Fibroblast of villous mesenchyme (primary cell): ENCODE measurements at regions not wholly inside any gene's neighbourhood (a gene's known extent, or its start where the extent isn't known, plus 50 kb on each side); places are given as distances from the start of the nearest gene placed in this dataset.
"Not testable (repeated sequence)": the region's sequence is repeated elsewhere in the genome, so short reads cannot be mapped to it uniquely, and the experiment has no call there.

Experiments used
- DNase-seq: peaks from one replicate; pipeline ENCODE4 v3.0.0-alpha.2; 2010; ENCODE audit warnings: low read depth
- H3K4me3 ChIP-seq: 2 replicates; pipeline ENCODE4 v1.5.1; 2011; ENCODE audit warnings: low read depth, mild to moderate bottlenecking, low read length
- CTCF ChIP-seq: IDR thresholded peaks from 2 replicates; pipeline ENCODE4 v1.5.1; 2012; ENCODE audit warnings: low read depth, mild to moderate bottlenecking, low read length; ENCODE audit not compliant: insufficient read depth

- DNase-seq, result peak; percentile 38
These were observed 209.1 kb upstream of the ANXA10 start for GRCh38 chr4:167883266-167883665.

DNA sequence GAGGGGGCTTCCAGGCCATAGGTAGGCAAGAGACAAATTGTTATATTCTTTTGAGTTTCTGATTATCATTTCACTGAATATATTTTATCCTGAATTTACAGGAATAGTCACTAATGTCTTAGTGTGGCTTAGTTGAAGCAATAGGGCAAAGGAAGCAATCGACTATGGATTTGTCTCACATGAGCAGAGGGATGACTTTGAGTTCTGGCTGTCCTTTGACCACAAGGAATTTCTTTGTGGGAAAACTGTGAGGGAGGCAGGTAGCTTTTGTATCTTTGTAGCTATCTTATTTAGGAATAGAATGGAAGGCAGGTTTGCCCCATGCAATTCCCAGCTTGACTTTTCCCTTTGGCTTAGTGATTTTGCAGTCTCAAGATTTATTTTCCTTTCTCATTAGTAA is 207.3 kb upstream of the ANXA10 start:
- DNase-seq, result no peak
- no peak for TF ChIP-seq CTCF
- no peak overlapping the region for H3K4me3 ChIP-seq

More at GRCh38 chr4:167883266-167883665, 209.1 kb upstream of the ANXA10 start:
- no peak for TF ChIP-seq CTCF
- no peak overlapping the region for H3K4me3 ChIP-seq

DNA sequence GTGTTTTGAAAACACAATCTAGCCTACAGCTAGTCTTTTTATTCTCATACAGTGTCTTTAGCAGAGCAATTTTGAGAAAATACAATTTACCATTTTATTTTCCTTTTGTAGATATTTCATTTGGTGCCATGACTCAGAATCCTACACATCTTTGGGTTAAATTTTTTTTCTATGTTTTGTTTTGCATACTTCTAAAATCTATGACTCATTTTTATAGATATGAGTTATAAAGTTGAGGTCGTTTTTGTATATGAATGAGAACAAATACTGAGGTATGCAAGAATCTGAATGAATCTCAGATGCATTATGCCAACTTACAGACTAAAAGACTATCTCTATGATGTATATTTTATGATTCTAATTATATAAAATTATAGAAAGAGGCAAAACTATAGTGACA is 206.5 kb upstream of the ANXA10 start:
- H3K4me3 ChIP-seq, result no peak overlapping the region
- DNase-seq, result no peak
- no peak for TF ChIP-seq CTCF

GRCh38 chr4:167887726-167888125 is 204.6 kb upstream of the ANXA10 start:
- no peak for TF ChIP-seq CTCF
- no peak overlapping the region for H3K4me3 ChIP-seq

DNA sequence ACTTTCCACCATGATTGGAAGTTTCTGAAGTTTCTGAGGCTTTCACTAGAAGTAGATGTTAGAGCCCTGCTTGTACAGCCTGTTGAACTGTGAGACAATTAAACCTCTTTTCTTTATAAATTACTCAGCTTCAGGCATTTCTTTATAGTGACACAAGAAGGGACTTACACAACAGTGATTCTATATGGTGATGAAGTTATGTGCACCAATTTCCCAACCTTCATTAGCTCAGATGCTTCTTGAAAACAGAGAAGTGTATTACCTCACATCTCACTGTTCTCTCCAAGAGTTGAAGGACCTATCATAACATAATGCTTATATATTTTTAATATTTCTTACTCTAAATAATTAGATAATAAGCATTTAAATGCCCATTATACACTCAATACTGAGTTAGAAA is 202.1 kb upstream of the ANXA10 start:
- TF ChIP-seq CTCF, result no peak
- H3K4me3 ChIP-seq, result no peak overlapping the region
- no peak for DNase-seq

More at GRCh38 chr4:167887726-167888125, 204.6 kb upstream of the ANXA10 start:
- DNase-seq, result no peak

DNA sequence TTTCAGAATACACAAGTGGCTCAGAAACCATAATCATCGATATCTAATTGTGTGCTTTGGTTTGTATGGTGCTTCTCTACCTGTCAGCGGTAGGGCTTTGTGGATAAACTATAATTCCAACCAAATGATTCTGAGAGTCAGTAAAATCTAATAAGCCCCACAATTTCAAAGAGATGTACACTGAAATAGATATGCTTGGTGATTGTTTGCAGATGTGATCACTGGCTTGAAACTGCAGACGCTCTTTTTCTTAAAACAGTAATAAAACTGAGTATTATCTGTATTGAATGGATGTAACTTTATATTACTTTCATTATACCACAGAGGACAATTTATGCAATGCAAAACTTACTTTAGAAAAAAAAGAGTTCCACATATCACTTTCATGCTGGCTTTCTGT is 198.8 kb upstream of the ANXA10 start:
- no peak for DNase-seq
- H3K4me3 ChIP-seq, result no peak overlapping the region
- no peak for TF ChIP-seq CTCF

GRCh38 chr4:167896260-167896659 is 196.1 kb upstream of the ANXA10 start:
- H3K4me3 ChIP-seq, DNase-seq: not testable (repeated sequence)
